IMR-90 (cell line): ENCODE measurements at regions not wholly inside any gene's neighbourhood (a gene's known extent, or its start where the extent isn't known, plus 50 kb on each side); places are given as distances from the start of the nearest gene placed in this dataset.

Experiments used
- CEBPB ChIP-seq: IDR thresholded peaks from 2 replicates; pipeline ENCODE4 v1.6.1; 2012; ENCODE audit warnings: low read depth, low read length, improper control_type of control experiment
- CHD1 ChIP-seq: IDR thresholded peaks from 2 replicates; pipeline ENCODE4 v1.6.1; 2012; ENCODE audit warnings: low read depth, low read length, improper control_type of control experiment
- FOS ChIP-seq: fragments of 150-350 bp; IDR thresholded peaks from 2 replicates; pipeline ENCODE4 v1.6.1; 2016; ENCODE audit warnings: low read depth, low read length
- POLR2A ChIP-seq: IDR thresholded peaks from 2 replicates; pipeline ENCODE4 v1.6.1; 2012; ENCODE audit warnings: mild to moderate bottlenecking, low read depth, low read length
- RCOR1 ChIP-seq: IDR thresholded peaks from 2 replicates; pipeline ENCODE4 v1.6.1; 2012; ENCODE audit warnings: mild to moderate bottlenecking, low read length, improper control_type of control experiment; ENCODE audit not compliant: insufficient replicate concordance
- TF ChIP-seq, protein P1 (sequence below): conservative IDR thresholded peaks from 2 replicates; pipeline ENCODE4 v1.5.1; 2012; ENCODE audit warnings: mild to moderate bottlenecking, low read depth, low read length, improper control_type of control experiment

DNA sequence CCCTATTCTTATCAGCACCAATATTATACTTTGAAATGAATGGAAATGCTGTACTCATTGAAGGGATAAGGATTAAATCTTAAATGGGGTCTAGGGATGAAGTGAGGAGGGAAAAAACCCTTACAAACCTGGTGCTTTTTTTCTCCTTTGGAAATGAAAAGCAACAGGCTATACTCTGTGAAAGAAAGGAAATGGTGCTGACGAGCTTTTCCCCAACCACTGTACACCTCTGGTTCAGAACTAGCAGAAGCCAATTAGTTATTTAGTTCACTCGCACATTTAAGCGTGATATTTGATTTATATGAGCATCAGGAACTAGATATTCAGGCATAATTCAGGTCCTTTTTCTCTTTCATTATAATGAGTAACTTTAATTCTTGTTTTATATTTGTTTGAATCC is 74.5 kb upstream of the S1PR1 start:
- TF ChIP-seq, protein P1, sequence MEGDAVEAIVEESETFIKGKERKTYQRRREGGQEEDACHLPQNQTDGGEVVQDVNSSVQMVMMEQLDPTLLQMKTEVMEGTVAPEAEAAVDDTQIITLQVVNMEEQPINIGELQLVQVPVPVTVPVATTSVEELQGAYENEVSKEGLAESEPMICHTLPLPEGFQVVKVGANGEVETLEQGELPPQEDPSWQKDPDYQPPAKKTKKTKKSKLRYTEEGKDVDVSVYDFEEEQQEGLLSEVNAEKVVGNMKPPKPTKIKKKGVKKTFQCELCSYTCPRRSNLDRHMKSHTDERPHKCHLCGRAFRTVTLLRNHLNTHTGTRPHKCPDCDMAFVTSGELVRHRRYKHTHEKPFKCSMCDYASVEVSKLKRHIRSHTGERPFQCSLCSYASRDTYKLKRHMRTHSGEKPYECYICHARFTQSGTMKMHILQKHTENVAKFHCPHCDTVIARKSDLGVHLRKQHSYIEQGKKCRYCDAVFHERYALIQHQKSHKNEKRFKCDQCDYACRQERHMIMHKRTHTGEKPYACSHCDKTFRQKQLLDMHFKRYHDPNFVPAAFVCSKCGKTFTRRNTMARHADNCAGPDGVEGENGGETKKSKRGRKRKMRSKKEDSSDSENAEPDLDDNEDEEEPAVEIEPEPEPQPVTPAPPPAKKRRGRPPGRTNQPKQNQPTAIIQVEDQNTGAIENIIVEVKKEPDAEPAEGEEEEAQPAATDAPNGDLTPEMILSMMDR = no peak
- TF ChIP-seq RCOR1 (no peak), POLR2A (no peak), FOS (no peak), CEBPB (no peak), CHD1 (no peak)
